HepG2 (cell line): ENCODE measurements at regions not wholly inside any gene's neighbourhood (a gene's known extent, or its start where the extent isn't known, plus 50 kb on each side); places are given as distances from the start of the nearest gene placed in this dataset.

Experiments
- ATAC-seq: fragments of 200-7000 bp; cut with Tn5 transposase; 3 replicates; pipeline ENCODE4 v1.9.1; 2020; ENCODE audit warnings: mild to moderate bottlenecking, moderate library complexity
- BruUV-seq: library from RNA; stranded (reverse); fragments of 400-500 nt; replicated peaks from 2 replicates; lab custom pipeline; 2021; lab: Mats Ljungman, UMichigan
- CTCF ChIA-PET: fragments of 300-600 bp; formaldehyde crosslinking; extraction: SDS; loops from one replicate; lab custom pipeline; 2021; ENCODE audit warnings: low total read pairs, inconsistent platforms, low intra/inter-chr PET ratio; lab: Yijun Ruan, JAX
- POLR2A ChIA-PET: fragments of 350-600 bp; sonication (Branson Sonifier 250); formaldehyde crosslinking; loops from one replicate; lab custom pipeline; 2020; ENCODE audit warnings: antibody characterized with exemption, inconsistent platforms; lab: Yijun Ruan, JAX
- DNase-seq: peaks from one replicate; pipeline ENCODE4 v3.0.0-alpha.2; 2015; ENCODE audit warnings: low spot score
- FAIRE-seq: peaks from 3 replicates; lab custom pipeline; 2011; peaks lifted over from hg19 to GRCh38; lab: Jason Lieb, UNC
- H2AFZ ChIP-seq: one replicate; pipeline ENCODE4 v1.6.1; 2011; ENCODE audit warnings: low read length, inconsistent platforms
- H3K27ac ChIP-seq: fragments of 300-600 bp; 3 replicates; pipeline ENCODE4 v1.8.0; 2011; ENCODE audit warnings: mixed run types, mild to moderate bottlenecking, mixed read lengths, low read length, inconsistent platforms; ENCODE audit not compliant: insufficient read depth; ENCODE audit errors: extremely low read length
- H3K27me3 ChIP-seq, 2 experiments: fragments of 200-600 bp in 1 of 2; 2 replicates in 1 of 2; 3 replicates in 1 of 2; pipeline versions ENCODE4 v1.6.0 to v1.8.0; 2011; ENCODE audit warnings: low read length in 2 of 2, mild to moderate bottlenecking in 2 of 2, moderate library complexity in 2 of 2, inconsistent platforms in 1 of 2; ENCODE audit not compliant: insufficient read depth in 2 of 2, control insufficient read depth in 1 of 2
- H3K36me3 ChIP-seq, 2 experiments: fragments of 200-600 bp in 1 of 2; replicated peaks in 1 of 2; 2 replicates in 1 of 2; 3 replicates in 1 of 2; pipeline versions ENCODE4 v1.5.1 to v1.8.0; 2011; ENCODE audit warnings: low read length in 2 of 2, inconsistent platforms in 1 of 2; ENCODE audit not compliant: insufficient read depth in 2 of 2, control insufficient read depth in 1 of 2
- H3K4me1 ChIP-seq: 2 replicates; pipeline ENCODE4 v1.5.1; 2012; ENCODE audit warnings: low read length, inconsistent platforms; ENCODE audit not compliant: insufficient read depth
- H3K4me2 ChIP-seq: 2 replicates; pipeline ENCODE4 v1.6.0; 2011; ENCODE audit warnings: low read depth, low read length, inconsistent platforms
- H3K4me3 ChIP-seq, 3 experiments: fragments of 200-600 bp in 1 of 3; sonication (generic), shearing (Covaris generic) in 1 of 3; replicated peaks in 1 of 3; 2 replicates each; pipeline ENCODE4 v1.5.1; 2011 to 2016; ENCODE audit warnings: low read length in 3 of 3, inconsistent platforms in 2 of 3, low read depth in 2 of 3, mild to moderate bottlenecking in 2 of 3, control low read depth in 1 of 3, mixed read lengths in 1 of 3; ENCODE audit not compliant: insufficient read depth in 1 of 3
- H3K79me2 ChIP-seq: one replicate; pipeline ENCODE4 v1.6.1; 2011; ENCODE audit warnings: low read length, inconsistent platforms; ENCODE audit not compliant: insufficient read depth
- H3K9ac ChIP-seq: 2 replicates; pipeline ENCODE4 v1.6.0; 2011; ENCODE audit warnings: mild to moderate bottlenecking, low read depth, low read length, inconsistent platforms; ENCODE audit not compliant: insufficient read depth
- H3K9me3 ChIP-seq: 2 replicates; pipeline ENCODE4 v1.5.1; 2012; ENCODE audit warnings: mild to moderate bottlenecking, low read length
- H4K20me1 ChIP-seq: 2 replicates; pipeline ENCODE4 v1.6.0; 2011; ENCODE audit warnings: inconsistent platforms, mild to moderate bottlenecking, low read length, moderate library complexity; ENCODE audit not compliant: insufficient read depth
- BCL3 ChIP-seq: sonication (generic); formaldehyde crosslinking; IDR thresholded peaks from 2 replicates; pipeline ENCODE4 v1.5.1; 2020; ENCODE audit warnings: mild to moderate bottlenecking, missing genetic modification reagents, moderate library complexity
- CBX2 ChIP-seq, 2 experiments: fragments of 200-600 bp in 1 of 2; sonication (generic); formaldehyde crosslinking in 1 of 2; IDR thresholded peaks; 2 replicates each; pipeline versions ENCODE4 v1.7.0 to v1.8.1; 2018 to 2022; ENCODE audit warnings: low read depth in 2 of 2, low read length in 1 of 2, mild to moderate bottlenecking in 1 of 2, missing genetic modification reagents in 1 of 2
- DNMT3B ChIP-seq: conservative IDR thresholded peaks from 2 replicates; pipeline ENCODE4 v1.6.1; 2016; ENCODE audit warnings: missing biosample characterization, control low read depth
- HOXA5 ChIP-seq: sonication (generic); formaldehyde crosslinking; IDR thresholded peaks from 2 replicates; pipeline ENCODE4 v1.4.0; 2020; ENCODE audit warnings: missing genetic modification reagents
- MED1 ChIP-seq: sonication (generic); formaldehyde crosslinking; IDR thresholded peaks from 2 replicates; pipeline ENCODE4 v1.4.0; 2020; ENCODE audit warnings: missing genetic modification reagents
- NR2F1 ChIP-seq, 2 experiments: fragments of 450-650 bp in 1 of 2; formaldehyde crosslinking in 1 of 2; IDR thresholded peaks; 2 replicates each; pipeline versions ENCODE4 v1.5.0 to v1.6.1; 2016 to 2020; ENCODE audit warnings: mild to moderate bottlenecking in 1 of 2, missing compliant biosample characterization in 1 of 2, missing genetic modification reagents in 1 of 2, moderate library complexity in 1 of 2
- ONECUT2 ChIP-seq: sonication (generic); formaldehyde crosslinking; IDR thresholded peaks from 2 replicates; pipeline ENCODE4 v1.4.0; 2020; ENCODE audit warnings: missing genetic modification reagents
- PLRG1 ChIP-seq: fragments of 450-650 bp; conservative IDR thresholded peaks from 2 replicates; pipeline ENCODE4 v1.6.1; 2016
- RCOR2 ChIP-seq: IDR thresholded peaks from 2 replicates; pipeline ENCODE4 v1.6.1; 2016; ENCODE audit warnings: missing biosample characterization, missing genetic modification reagents
- RFX3 ChIP-seq: IDR thresholded peaks from 2 replicates; pipeline ENCODE4 v1.6.1; 2016; ENCODE audit warnings: missing biosample characterization, missing genetic modification reagents
- THRA ChIP-seq: sonication (generic); formaldehyde crosslinking; IDR thresholded peaks from 2 replicates; pipeline ENCODE4 v1.4.0; 2020; ENCODE audit warnings: missing genetic modification reagents, borderline replicate concordance
- ZBTB38 ChIP-seq: sonication (generic); formaldehyde crosslinking; IDR thresholded peaks from 2 replicates; pipeline ENCODE4 v1.5.1; 2020; ENCODE audit warnings: mild to moderate bottlenecking, missing genetic modification reagents
- ZBTB7A ChIP-seq: sonication (generic); formaldehyde crosslinking; IDR thresholded peaks from 2 replicates; pipeline ENCODE4 v1.8.0; 2022; ENCODE audit warnings: mild to moderate bottlenecking, missing genetic modification reagents
- ZC3H4 ChIP-seq: sonication (generic); formaldehyde crosslinking; IDR thresholded peaks from 2 replicates; pipeline ENCODE4 v1.4.0; 2020; ENCODE audit warnings: missing genetic modification reagents, borderline replicate concordance
- ZFP62 ChIP-seq: sonication (generic); formaldehyde crosslinking; IDR thresholded peaks from 2 replicates; pipeline ENCODE4 v1.4.0; 2020; ENCODE audit warnings: missing genetic modification reagents
- ZMAT3 ChIP-seq: sonication (generic); formaldehyde crosslinking; conservative IDR thresholded peaks from 2 replicates; pipeline ENCODE4 v1.7.0; 2021; ENCODE audit warnings: missing genetic modification reagents
- ZNF232 ChIP-seq: sonication (generic); formaldehyde crosslinking; IDR thresholded peaks from 2 replicates; pipeline ENCODE4 v1.4.0; 2020; ENCODE audit warnings: missing genetic modification reagents, borderline replicate concordance
- ZSCAN12 ChIP-seq: sonication (generic); formaldehyde crosslinking; IDR thresholded peaks from 2 replicates; pipeline ENCODE4 v1.9.0; 2021; ENCODE audit warnings: mild to moderate bottlenecking, missing genetic modification reagents
- ZSCAN31 ChIP-seq: sonication (generic); formaldehyde crosslinking; IDR thresholded peaks from 2 replicates; pipeline ENCODE4 v1.5.0; 2020; ENCODE audit warnings: low read depth, mild to moderate bottlenecking, missing genetic modification reagents
- WGBS: methylation state at CpG from one replicate; pipeline ENCODE4 v1.1.6; 2017; ENCODE audit warnings: low lambda C conversion rate; 5-methylcytosine and 5-hydroxymethylcytosine counted together
- in situ Hi-C: cut with HindIII; loops from 2 replicates; pipeline ENCODE4 v1.10.0; 2017; ENCODE audit warnings: low pct_unique_long_range_greater_than_20kb; ENCODE audit not compliant: extremely low pct_ligation_motif_present
- intact Hi-C: fragments of 100-400 bp; cut with micrococcal nuclease; formaldehyde crosslinking; loops from one replicate; pipeline ENCODE4 v1.10.0; 2022; ENCODE audit not compliant: unreplicated experiment

GRCh38 chr13:104757712-104758111 lies 1691.5 kb upstream of the SLC10A2 start:
- Histone ChIP-seq H3K4me3 (no peak overlapping the region), H2AFZ (no peak overlapping the region), H3K9me3 (peaks cover 53% of the 10 kb centered on the region), H3K4me1 (no peaks in the 10 kb centered on the region), H3K27me3 (no peaks in the 10 kb centered on the region), H4K20me1 (no peaks in the 10 kb centered on the region), H3K9ac (no peak overlapping the region), H3K36me3 (no peaks in the 10 kb centered on the region), H3K27ac (no peak overlapping the region), H3K4me2 (no peak overlapping the region), H3K79me2 (no peaks in the 10 kb centered on the region)
- POLR2A ChIA-PET: no interaction called here
- ATAC-seq: no peak
- no peak for DNase-seq
- no peak for FAIRE-seq
- TF ChIP-seq PLRG1: no peak
- TF ChIP-seq HOXA5: no peak
- no peak for TF ChIP-seq NR2F1 (CRISPR knock-in tag; IDR thresholded peaks at IDR 0.05)
- CTCF ChIA-PET: no interaction called here
- BruUV-seq: no TSS peak
- in situ Hi-C loops: no loop called here
- intact Hi-C loops: no loop called here
- WGBS: 0% methylated on average over 3 of the region's 3 CpGs

GRCh38 chr13:104750377-104750776 lies 1684.2 kb upstream of the SLC10A2 start:
- CTCF ChIA-PET: no interaction called here
- BruUV-seq: no TSS peak
- no peak overlapping the region for H3K4me3 ChIP-seq
- DNase-seq (no peak), ATAC-seq (no peak), FAIRE-seq (no peak)
- H3K36me3 ChIP-seq: no peaks in the 10 kb centered on the region
- H3K9me3 ChIP-seq: peaks cover 27% of the 10 kb centered on the region; the same call in 1 of the 2 replicates
- intact Hi-C loops (no loop called here), in situ Hi-C loops (no loop called here)
- H3K27me3 ChIP-seq: no peaks in the 10 kb centered on the region
- no peak overlapping the region for H3K9ac ChIP-seq
- 57% methylated on average over 2 of the region's 2 CpGs for WGBS
- no peak overlapping the region for H3K27ac ChIP-seq
- H4K20me1 ChIP-seq: no peaks in the 10 kb centered on the region
- POLR2A ChIA-PET: no interaction called here
- H3K4me2 ChIP-seq: no peak overlapping the region
- H3K4me1 ChIP-seq: no peaks in the 10 kb centered on the region
- TF ChIP-seq ZFP62 (CRISPR knock-in tag): no peak
- no peak for TF ChIP-seq BCL3 (CRISPR knock-in tag)
- TF ChIP-seq CBX2 (IDR thresholded peaks at IDR 0.05; ENCODE audit: low read depth, low read length): no peak
- no peak for TF ChIP-seq CBX2 (CRISPR knock-in tag; IDR thresholded peaks at IDR 0.05; ENCODE audit: low read depth)
- no peak for TF ChIP-seq RFX3 (CRISPR knock-in tag)
- no peak for TF ChIP-seq RCOR2
- no peak for TF ChIP-seq ZNF232
- TF ChIP-seq ZC3H4 (CRISPR knock-in tag): no peak
- TF ChIP-seq ONECUT2 (CRISPR knock-in tag): no peak
- TF ChIP-seq MED1 (CRISPR knock-in tag): no peak
- TF ChIP-seq ZSCAN31 (CRISPR knock-in tag): no peak
- TF ChIP-seq ZBTB7A (CRISPR knock-in tag): no peak
- TF ChIP-seq DNMT3B (CRISPR knock-in tag): no peak
- TF ChIP-seq ZMAT3 (CRISPR knock-in tag): no peak
- TF ChIP-seq THRA (CRISPR knock-in tag): no peak
- TF ChIP-seq ZBTB38 (CRISPR knock-in tag): no peak
- TF ChIP-seq ZSCAN12: no peak
- no peaks in the 10 kb centered on the region for H3K79me2 ChIP-seq
- no peak overlapping the region for H2AFZ ChIP-seq
